Gastroesophageal sphincter (tissue), 3 donors: ENCODE measurements at regions not wholly inside any gene's neighbourhood (a gene's known extent, or its start where the extent isn't known, plus 50 kb on each side); places are given as distances from the start of the nearest gene placed in this dataset.

Source experiments
- POLR2A ChIP-seq, 2 donors: fragments of 450-650 bp; IDR thresholded peaks; one replicate each; pipeline ENCODE4 v1.6.1; 2017; ENCODE audit warnings: antibody characterized with exemption in 2 of 2, mild to moderate bottlenecking in 2 of 2, moderate library complexity in 1 of 2
- TF ChIP-seq, protein P1 (sequence below), 4 experiments: fragments of 200-600 bp in 2 of 4; fragments of 450-650 bp in 2 of 4; sonication (generic) in 1 of 4; IDR thresholded peaks; one replicate each; pipeline ENCODE4 v1.5.1; 2017 to 2019; ENCODE audit warnings: antibody characterized with exemption in 4 of 4, mild to moderate bottlenecking in 2 of 4, moderate library complexity in 2 of 4

DNA sequence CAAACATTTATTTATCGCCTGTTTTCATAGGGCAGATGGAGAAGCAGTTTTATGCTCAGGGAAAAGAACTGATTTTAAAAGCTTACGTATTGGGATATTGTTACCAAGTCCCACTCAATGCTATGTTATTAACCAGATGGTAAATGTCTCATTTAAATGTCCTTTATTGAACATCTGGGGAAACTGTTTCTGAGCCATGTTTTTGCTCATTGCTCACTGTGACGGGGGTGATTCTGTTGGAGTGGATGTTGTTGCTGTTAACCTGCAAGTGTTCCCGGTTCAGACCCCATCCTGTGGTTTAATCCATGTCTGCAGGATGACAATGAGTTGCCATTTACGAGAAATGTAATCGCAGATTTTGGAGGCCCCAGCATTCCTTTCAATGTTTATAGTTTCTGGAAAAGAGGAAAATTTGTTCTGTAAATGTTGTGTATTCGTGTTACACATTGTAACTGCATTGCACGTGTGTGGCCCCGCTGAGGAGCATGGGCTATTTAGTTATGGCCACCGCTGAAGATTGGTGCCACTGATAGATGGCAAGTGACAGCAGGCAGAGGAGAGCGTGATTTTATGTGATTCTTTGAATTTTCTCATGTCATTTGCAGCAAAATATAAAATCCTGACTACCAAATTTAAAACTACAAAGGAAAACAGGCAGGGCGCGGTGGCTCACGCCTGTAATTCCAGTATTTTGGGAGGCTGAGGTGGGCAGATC, 174.8 kb upstream of the COPS8 start:
- TF ChIP-seq, protein P1, sequence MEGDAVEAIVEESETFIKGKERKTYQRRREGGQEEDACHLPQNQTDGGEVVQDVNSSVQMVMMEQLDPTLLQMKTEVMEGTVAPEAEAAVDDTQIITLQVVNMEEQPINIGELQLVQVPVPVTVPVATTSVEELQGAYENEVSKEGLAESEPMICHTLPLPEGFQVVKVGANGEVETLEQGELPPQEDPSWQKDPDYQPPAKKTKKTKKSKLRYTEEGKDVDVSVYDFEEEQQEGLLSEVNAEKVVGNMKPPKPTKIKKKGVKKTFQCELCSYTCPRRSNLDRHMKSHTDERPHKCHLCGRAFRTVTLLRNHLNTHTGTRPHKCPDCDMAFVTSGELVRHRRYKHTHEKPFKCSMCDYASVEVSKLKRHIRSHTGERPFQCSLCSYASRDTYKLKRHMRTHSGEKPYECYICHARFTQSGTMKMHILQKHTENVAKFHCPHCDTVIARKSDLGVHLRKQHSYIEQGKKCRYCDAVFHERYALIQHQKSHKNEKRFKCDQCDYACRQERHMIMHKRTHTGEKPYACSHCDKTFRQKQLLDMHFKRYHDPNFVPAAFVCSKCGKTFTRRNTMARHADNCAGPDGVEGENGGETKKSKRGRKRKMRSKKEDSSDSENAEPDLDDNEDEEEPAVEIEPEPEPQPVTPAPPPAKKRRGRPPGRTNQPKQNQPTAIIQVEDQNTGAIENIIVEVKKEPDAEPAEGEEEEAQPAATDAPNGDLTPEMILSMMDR (IDR thresholded peaks at IDR 0.05): no peak
- no peak for TF ChIP-seq POLR2A (IDR thresholded peaks at IDR 0.05)
